ENCODE measurements at regions not wholly inside any gene's neighbourhood (a gene's known extent, or its start where the extent isn't known, plus 50 kb on each side); places are given as distances from the start of the nearest gene placed in this dataset.

- DNase-seq (ENCODE audit: low read depth): no peak
Observed at GRCh38 chr10:31754803-31755624, 173.6 kb downstream of the ARHGAP12 start.

- DNase-seq (ENCODE audit: low read depth): no peak
Observed at GRCh38 chr10:31753681-31754080, 174.9 kb downstream of the ARHGAP12 start.

GRCh38 chr10:31752170-31752569 lies 176.5 kb downstream of the ARHGAP12 start:
- DNase-seq (ENCODE audit: low read depth): no peak

- DNase-seq (ENCODE audit: low read depth): no peak
Observed at GRCh38 chr10:31751738-31752080, 176.9 kb downstream of the ARHGAP12 start.

GRCh38 chr10:31751051-31751737 lies 177.4 kb downstream of the ARHGAP12 start:
- no peak for DNase-seq (ENCODE audit: low read depth)

- no peak for DNase-seq (ENCODE audit: low read depth)
Observed at GRCh38 chr10:31749981-31750840, 178.4 kb downstream of the ARHGAP12 start.

GRCh38 chr10:31749301-31749700 lies 179.3 kb downstream of the ARHGAP12 start:
- DNase-seq (ENCODE audit: low read depth): no peak

- DNase-seq (ENCODE audit: low read depth): no peak
Observed at GRCh38 chr10:31745612-31746376, 182.8 kb downstream of the ARHGAP12 start.

- DNase-seq (ENCODE audit: low read depth): no peak
Observed at GRCh38 chr10:31744025-31744424, 184.6 kb downstream of the ARHGAP12 start.

GRCh38 chr10:31742255-31742654 lies 186.4 kb downstream of the ARHGAP12 start:
- DNase-seq (ENCODE audit: low read depth): no peak

- DNase-seq (ENCODE audit: low read depth): no peak
Observed at GRCh38 chr10:31741473-31741872, 187.2 kb downstream of the ARHGAP12 start.

GRCh38 chr10:31739711-31740110 lies 188.9 kb downstream of the ARHGAP12 start:
- no peak for DNase-seq (ENCODE audit: low read depth)

- no peak for DNase-seq (ENCODE audit: low read depth)
Observed at GRCh38 chr10:31739146-31739545, 189.5 kb downstream of the ARHGAP12 start.

- DNase-seq (ENCODE audit: low read depth): no peak
Observed at GRCh38 chr10:31731711-31732110, 196.9 kb downstream of the ARHGAP12 start.

GRCh38 chr10:31730776-31731175 lies 197.9 kb downstream of the ARHGAP12 start:
- DNase-seq (ENCODE audit: low read depth): no peak

- no peak for DNase-seq (ENCODE audit: low read depth)
Observed at GRCh38 chr10:31728698-31729224, 199.9 kb downstream of the ARHGAP12 start.

GRCh38 chr10:31725436-31725835 lies 203.2 kb downstream of the ARHGAP12 start:
- no peak for DNase-seq (ENCODE audit: low read depth)

- no peak for DNase-seq (ENCODE audit: low read depth)
Observed at GRCh38 chr10:31724296-31724695, 204.3 kb downstream of the ARHGAP12 start.

- DNase-seq (ENCODE audit: low read depth): no peak
Observed at GRCh38 chr10:31723106-31723750, 205.4 kb downstream of the ARHGAP12 start.

GRCh38 chr10:31721096-31721495 lies 207.5 kb downstream of the ARHGAP12 start:
- no peak for DNase-seq (ENCODE audit: low read depth)

- no peak for DNase-seq (ENCODE audit: low read depth)
Observed at GRCh38 chr10:31720546-31720945, 208.1 kb downstream of the ARHGAP12 start.

All from stimulated activated CD8-positive, alpha-beta memory T cell treated with anti-CD3 and anti-CD28 coated beads, Interleukin-15, amount 100 ng/mL, for 1 hour (primary cell).